CD4-positive, alpha-beta T cell treated with Interleukin-4 for 1 hour (primary cell): ENCODE measurements at regions not wholly inside any gene's neighbourhood (a gene's known extent, or its start where the extent isn't known, plus 50 kb on each side); places are given as distances from the start of the nearest gene placed in this dataset.
"Not testable (repeated sequence)": the region's sequence is repeated elsewhere in the genome, so short reads cannot be mapped to it uniquely, and the experiment has no call there.

ENCODE experiments used
- DNase-seq, 2 donors: peaks; one replicate each; pipeline ENCODE4 v3.0.0-alpha.2; 2020 to 2022

- no peak for DNase-seq
Measured at GRCh38 chr4:19193274-19193981, 1058.3 kb upstream of the SLIT2 start.

- no peak for DNase-seq
Measured at GRCh38 chr4:19191979-19192650, 1059.6 kb upstream of the SLIT2 start.

GRCh38 chr4:19187691-19188090 lies 1064.0 kb upstream of the SLIT2 start:
- DNase-seq: no peak

- DNase-seq: no peak
Measured at GRCh38 chr4:19187096-19187495, 1064.6 kb upstream of the SLIT2 start.

- not testable (repeated sequence) for DNase-seq
Measured at GRCh38 chr4:19181631-19182030, 1070.1 kb upstream of the SLIT2 start.

GRCh38 chr4:19178835-19179234 lies 1072.9 kb upstream of the SLIT2 start:
- no peak for DNase-seq

GRCh38 chr4:19177616-19178015 lies 1074.1 kb upstream of the SLIT2 start:
- DNase-seq: no peak

GRCh38 chr4:19171832-19172231 lies 1079.9 kb upstream of the SLIT2 start:
- DNase-seq: no peak

GRCh38 chr4:19167311-19167710 lies 1084.4 kb upstream of the SLIT2 start:
- DNase-seq: no peak

- DNase-seq: no peak
Measured at GRCh38 chr4:19164334-19164733, 1087.4 kb upstream of the SLIT2 start.

GRCh38 chr4:19159874-19160273 lies 1091.8 kb upstream of the SLIT2 start:
- DNase-seq: no peak

GRCh38 chr4:19158107-19158809 lies 1093.4 kb upstream of the SLIT2 start:
- DNase-seq: no peak

GRCh38 chr4:19156786-19157185 lies 1094.9 kb upstream of the SLIT2 start:
- no peak for DNase-seq

- DNase-seq: no peak
Measured at GRCh38 chr4:19155568-19155967, 1096.1 kb upstream of the SLIT2 start.

GRCh38 chr4:19154267-19154666 lies 1097.4 kb upstream of the SLIT2 start:
- not testable (repeated sequence) for DNase-seq

GRCh38 chr4:19152264-19152663 lies 1099.4 kb upstream of the SLIT2 start:
- DNase-seq: no peak

- DNase-seq: no peak
Measured at GRCh38 chr4:19151684-19152083, 1100.0 kb upstream of the SLIT2 start.

- DNase-seq: no peak
Measured at GRCh38 chr4:19146038-19146437, 1105.7 kb upstream of the SLIT2 start.

GRCh38 chr4:19135895-19136633 lies 1114.5 kb upstream of the LCORL start:
- no peak for DNase-seq

- no peak for DNase-seq
Measured at GRCh38 chr4:19134685-19135084, 1113.1 kb upstream of the LCORL start.

GRCh38 chr4:19133315-19133714 lies 1111.8 kb upstream of the LCORL start:
- DNase-seq: no peak

GRCh38 chr4:19130866-19131265 lies 1109.3 kb upstream of the LCORL start:
- no peak for DNase-seq

- no peak for DNase-seq
Measured at GRCh38 chr4:19128176-19128575, 1106.6 kb upstream of the LCORL start.
